ENCODE measurements at regions not wholly inside any gene's neighbourhood (a gene's known extent, or its start where the extent isn't known, plus 50 kb on each side); places are given as distances from the start of the nearest gene placed in this dataset.

GRCh38 chr3:86438544-86438943 is 552.4 kb downstream of the VGLL3 start:
- no peaks in the 10 kb centered on the region for H3K36me3 Mint-ChIP-seq (ENCODE audit: low read depth)
- DNase-seq (ENCODE audit: low spot score), result no peak
- H3K27me3 Mint-ChIP-seq (ENCODE audit: low read depth), result peaks cover 24% of the 10 kb centered on the region
- H3K4me1 Mint-ChIP-seq (ENCODE audit: low read depth), result no peaks in the 10 kb centered on the region
- H3K4me3 Mint-ChIP-seq (ENCODE audit: unreplicated experiment), result no peak overlapping the region
- H3K9me3 Mint-ChIP-seq (ENCODE audit: low read depth), result no peaks in the 10 kb centered on the region
- H3K27ac Mint-ChIP-seq (ENCODE audit: unreplicated experiment), result no peak overlapping the region
- TF ChIP-seq CTCF (IDR thresholded peaks at IDR 0.05), result no peak

- no peak for TF ChIP-seq CTCF (IDR thresholded peaks at IDR 0.05)
- Mint-ChIP-seq H3K27ac (ENCODE audit: unreplicated experiment) (no peak overlapping the region), H3K4me1 (ENCODE audit: low read depth) (no peaks in the 10 kb centered on the region), H3K36me3 (ENCODE audit: low read depth) (no peaks in the 10 kb centered on the region), H3K27me3 (ENCODE audit: low read depth) (peaks cover 4% of the 10 kb centered on the region), H3K4me3 (ENCODE audit: unreplicated experiment) (no peak overlapping the region), H3K9me3 (ENCODE audit: low read depth) (peaks cover 6% of the 10 kb centered on the region)
- DNase-seq (ENCODE audit: low spot score), result no peak
These were observed 563.6 kb downstream of the VGLL3 start for GRCh38 chr3:86427343-86427742.

- H3K27me3 Mint-ChIP-seq (ENCODE audit: low read depth), result peaks cover 5% of the 10 kb centered on the region
- no peak overlapping the region for H3K4me3 Mint-ChIP-seq (ENCODE audit: unreplicated experiment)
- no peak overlapping the region for H3K27ac Mint-ChIP-seq (ENCODE audit: unreplicated experiment)
- TF ChIP-seq CTCF (IDR thresholded peaks at IDR 0.05), result no peak
- no peaks in the 10 kb centered on the region for H3K36me3 Mint-ChIP-seq (ENCODE audit: low read depth)
- no peaks in the 10 kb centered on the region for H3K4me1 Mint-ChIP-seq (ENCODE audit: low read depth)
- H3K9me3 Mint-ChIP-seq (ENCODE audit: low read depth), result peaks cover 6% of the 10 kb centered on the region
- DNase-seq (ENCODE audit: low spot score), result peak; percentile 71
These were observed 569.8 kb downstream of the VGLL3 start for GRCh38 chr3:86420990-86421739.

GRCh38 chr3:86418861-86419260 is 572.1 kb downstream of the VGLL3 start:
- no peaks in the 10 kb centered on the region for H3K9me3 Mint-ChIP-seq (ENCODE audit: low read depth)
- peaks cover 8% of the 10 kb centered on the region for H3K27me3 Mint-ChIP-seq (ENCODE audit: low read depth)
- TF ChIP-seq CTCF (IDR thresholded peaks at IDR 0.05), result no peak
- H3K4me3 Mint-ChIP-seq (ENCODE audit: unreplicated experiment), result no peak overlapping the region
- H3K27ac Mint-ChIP-seq (ENCODE audit: unreplicated experiment), result no peak overlapping the region
- no peaks in the 10 kb centered on the region for H3K36me3 Mint-ChIP-seq (ENCODE audit: low read depth)
- no peak for DNase-seq (ENCODE audit: low spot score)
- no peaks in the 10 kb centered on the region for H3K4me1 Mint-ChIP-seq (ENCODE audit: low read depth)

- no peak overlapping the region for H3K27ac Mint-ChIP-seq (ENCODE audit: unreplicated experiment)
- H3K27me3 Mint-ChIP-seq (ENCODE audit: low read depth), result peaks cover 10% of the 10 kb centered on the region
- no peak for TF ChIP-seq CTCF (IDR thresholded peaks at IDR 0.05)
- no peaks in the 10 kb centered on the region for H3K36me3 Mint-ChIP-seq (ENCODE audit: low read depth)
- H3K4me3 Mint-ChIP-seq (ENCODE audit: unreplicated experiment), result no peak overlapping the region
- H3K9me3 Mint-ChIP-seq (ENCODE audit: low read depth), result no peaks in the 10 kb centered on the region
- H3K4me1 Mint-ChIP-seq (ENCODE audit: low read depth), result no peaks in the 10 kb centered on the region
- no peak for DNase-seq (ENCODE audit: low spot score)
These were observed 574.6 kb downstream of the VGLL3 start for GRCh38 chr3:86416334-86416733.
